Kidney (tissue), 10 donors: ENCODE measurements at regions not wholly inside any gene's neighbourhood (a gene's known extent, or its start where the extent isn't known, plus 50 kb on each side); places are given as distances from the start of the nearest gene placed in this dataset.
A peak's percentile ranks its signal among the peaks of the same experiment; 100 is the strongest.
"Not testable (repeated sequence)": the region's sequence is repeated elsewhere in the genome, so short reads cannot be mapped to it uniquely, and the experiment has no call there.

Source experiments
- DNase-seq, 5 donors: peaks; one replicate each; pipeline ENCODE4 v3.0.0-alpha.2; 2013 to 2020
- FAIRE-seq: peaks from 2 replicates; lab custom pipeline; 2012; peaks lifted over from hg19 to GRCh38; lab: Jason Lieb, UNC
- H3K27ac ChIP-seq, 2 donors: one replicate each; pipeline ENCODE4 v1.7.0; 2013; ENCODE audit warnings: low read depth in 2 of 2, low read length in 2 of 2, inconsistent platforms in 1 of 2
- H3K27me3 ChIP-seq: one replicate; pipeline ENCODE4 v1.7.1; 2013; ENCODE audit warnings: low read length, inconsistent platforms; ENCODE audit not compliant: control insufficient read depth, insufficient read depth
- H3K36me3 ChIP-seq, 3 donors: one replicate each; pipeline versions ENCODE4 v1.7.0 to v1.7.1; 2013; ENCODE audit warnings: low read length in 3 of 3, control low read depth in 1 of 3, inconsistent platforms in 1 of 3; ENCODE audit not compliant: insufficient read depth in 3 of 3, control insufficient read depth in 2 of 3
- H3K4me1 ChIP-seq, 3 donors: one replicate each; pipeline versions ENCODE4 v1.7.0 to v1.7.1; 2013; ENCODE audit warnings: low read length in 3 of 3, inconsistent platforms in 1 of 3, low read depth in 1 of 3; ENCODE audit not compliant: control insufficient read depth in 2 of 3, insufficient read depth in 2 of 3
- H3K4me3 ChIP-seq, 3 donors: one replicate each; pipeline versions ENCODE4 v1.7.0 to v1.8.1; 2013; ENCODE audit warnings: low read length in 3 of 3, control low read depth in 1 of 3, inconsistent platforms in 1 of 3
- H3K9ac ChIP-seq, 3 donors: one replicate each; pipeline versions ENCODE4 v1.7.0 to v1.7.1; 2013; ENCODE audit warnings: low read length in 3 of 3, control low read depth in 1 of 3, inconsistent platforms in 1 of 3
- H3K9me3 ChIP-seq, 3 donors: one replicate each; pipeline versions ENCODE4 v1.7.0 to v1.7.1; 2013; ENCODE audit warnings: low read length in 3 of 3, control low read depth in 1 of 3, inconsistent platforms in 1 of 3; ENCODE audit not compliant: control insufficient read depth in 2 of 3, insufficient read depth in 1 of 3
- intact Hi-C: fragments of 100-400 bp; cut with DNase I; formaldehyde crosslinking; loops from one replicate; pipeline ENCODE4 v1.11.1; 2022
- donor health status: control.
- donor health status: control.
- donor health status: DM: yes; HTN: yes; CAD: no.
- donor health status: Normal renal cell carcinoma (clear cell type).

- FAIRE-seq, H3K4me3 ChIP-seq, H3K9ac ChIP-seq, H3K9me3 ChIP-seq, DNase-seq, H3K36me3 ChIP-seq, intact Hi-C loops, H3K27ac ChIP-seq, H3K27me3 ChIP-seq, H3K4me1 ChIP-seq: not testable (repeated sequence)
Observed at GRCh38 chr16:33961536-33961935, 502.1 kb downstream of the TP53TG3F start.

GRCh38 chr16:33965534-33965933 is 506.1 kb downstream of the TP53TG3F start:
- H3K27me3 ChIP-seq, H3K4me1 ChIP-seq, H3K9me3 ChIP-seq, FAIRE-seq, H3K27ac ChIP-seq, H3K36me3 ChIP-seq, intact Hi-C loops, DNase-seq, H3K9ac ChIP-seq, H3K4me3 ChIP-seq: not testable (repeated sequence)

DNA sequence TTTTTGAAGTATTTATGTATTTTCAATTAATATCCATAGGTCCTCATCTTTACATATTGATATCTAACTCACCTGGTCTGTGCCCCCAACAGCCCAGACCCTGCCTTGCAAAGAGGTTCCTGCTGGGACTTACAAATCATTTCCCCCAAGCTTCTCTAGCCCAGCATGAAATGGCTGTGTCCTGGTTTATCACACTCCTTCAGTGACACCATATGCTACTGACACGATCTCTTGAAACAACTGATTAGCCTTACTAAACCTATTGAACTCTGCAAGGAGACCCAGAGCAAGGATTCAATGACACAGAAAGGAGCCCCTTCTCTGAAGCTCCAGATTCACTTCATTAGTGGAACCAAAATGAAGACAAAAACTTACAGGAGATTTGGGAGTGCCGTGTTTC is 507.4 kb downstream of the TP53TG3F start:
- FAIRE-seq, intact Hi-C loops, H3K9me3 ChIP-seq: not testable (repeated sequence)

GRCh38 chr16:33974557-33974956 is 515.1 kb downstream of the TP53TG3F start:
- H3K4me1 ChIP-seq, H3K36me3 ChIP-seq, H3K27ac ChIP-seq, H3K9me3 ChIP-seq, H3K27me3 ChIP-seq, intact Hi-C loops, FAIRE-seq, H3K4me3 ChIP-seq, DNase-seq, H3K9ac ChIP-seq: not testable (repeated sequence)

More for the DNA sequence above, 507.4 kb downstream of the TP53TG3F start:
- not testable (repeated sequence) for H3K9ac ChIP-seq, H3K4me3 ChIP-seq, DNase-seq, H3K4me1 ChIP-seq, H3K36me3 ChIP-seq, H3K27ac ChIP-seq, H3K27me3 ChIP-seq

DNA sequence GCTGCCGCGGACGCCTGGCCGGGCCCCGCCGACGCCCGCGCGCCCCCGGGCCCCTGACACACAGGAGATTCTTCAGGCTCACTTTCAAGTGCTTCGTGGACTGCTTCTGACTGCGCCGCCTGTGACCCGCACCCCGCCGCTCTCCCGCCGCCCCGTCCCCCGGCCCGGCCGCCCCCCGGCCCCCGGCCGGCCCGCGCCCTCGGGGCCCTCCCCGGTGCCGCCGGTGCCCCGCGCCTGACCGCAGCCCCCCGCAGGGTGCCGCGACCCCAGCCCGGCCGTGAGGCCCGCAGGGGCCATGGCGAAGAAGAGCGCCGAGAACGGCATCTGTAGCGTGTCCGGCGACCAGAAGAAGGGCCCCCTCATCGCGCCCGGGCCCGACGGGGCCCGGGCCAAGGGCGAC is 516.3 kb downstream of the TP53TG3F start:
- FAIRE-seq, intact Hi-C loops, H3K4me3 ChIP-seq, H3K4me1 ChIP-seq, H3K27ac ChIP-seq, H3K9ac ChIP-seq, DNase-seq, H3K36me3 ChIP-seq, H3K9me3 ChIP-seq, H3K27me3 ChIP-seq: not testable (repeated sequence)

DNA sequence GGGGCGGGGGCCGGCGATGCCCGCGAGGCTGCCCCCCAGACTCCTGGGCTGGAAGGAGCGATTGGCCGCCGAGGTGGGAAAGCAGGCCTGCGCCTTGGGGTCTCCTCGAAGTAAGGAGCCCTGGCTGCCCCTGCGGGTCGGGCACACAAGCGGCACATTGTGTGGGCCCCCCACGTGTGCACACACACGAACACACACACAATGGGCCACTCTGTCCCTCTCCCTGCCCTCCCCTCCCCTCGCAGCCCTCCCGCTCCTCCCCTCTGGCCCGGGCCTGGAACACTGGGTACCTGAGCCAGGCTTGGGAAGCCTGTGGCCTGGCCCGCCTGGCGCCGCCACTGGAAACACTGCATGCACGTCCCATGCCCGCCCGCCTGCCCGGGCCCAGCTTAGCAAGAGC is 517.1 kb downstream of the TP53TG3F start:
- H3K9me3 ChIP-seq, H3K27ac ChIP-seq, H3K27me3 ChIP-seq, H3K4me1 ChIP-seq, FAIRE-seq, H3K9ac ChIP-seq, H3K36me3 ChIP-seq, H3K4me3 ChIP-seq, intact Hi-C loops: not testable (repeated sequence)
- peak in 1 of 5 donors; percentile 7 for DNase-seq

- H3K9me3 ChIP-seq, H3K36me3 ChIP-seq, FAIRE-seq, H3K27me3 ChIP-seq, H3K27ac ChIP-seq, H3K4me1 ChIP-seq, H3K9ac ChIP-seq, intact Hi-C loops, H3K4me3 ChIP-seq: not testable (repeated sequence)
- DNase-seq, result peak in 1 of 5 donors; percentile 21
Observed at GRCh38 chr16:33978784-33979183, 519.4 kb downstream of the TP53TG3F start.

DNA sequence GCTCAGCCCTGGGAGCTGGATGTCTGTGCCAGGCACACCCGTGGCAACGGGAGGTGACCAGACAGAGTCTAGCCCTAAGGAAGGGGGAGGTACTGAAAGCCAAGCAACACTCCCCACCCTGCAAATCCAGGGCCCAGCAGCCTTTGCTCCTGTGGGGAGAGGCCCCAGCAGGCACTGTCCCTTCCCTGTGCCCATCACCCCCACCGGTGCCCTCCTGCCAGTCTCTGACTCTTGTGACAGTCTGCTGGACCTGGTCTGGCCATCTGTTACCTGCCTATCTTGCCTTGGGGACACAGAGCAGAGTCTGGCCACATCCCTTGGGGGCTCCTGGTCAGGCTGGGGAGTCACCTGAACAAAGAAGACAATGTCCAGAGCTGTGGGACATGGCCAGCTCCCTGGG is 520.2 kb downstream of the TP53TG3F start:
- DNase-seq, H3K36me3 ChIP-seq, H3K4me1 ChIP-seq, H3K4me3 ChIP-seq, H3K27me3 ChIP-seq, H3K27ac ChIP-seq, FAIRE-seq, H3K9me3 ChIP-seq, intact Hi-C loops, H3K9ac ChIP-seq: not testable (repeated sequence)

DNA sequence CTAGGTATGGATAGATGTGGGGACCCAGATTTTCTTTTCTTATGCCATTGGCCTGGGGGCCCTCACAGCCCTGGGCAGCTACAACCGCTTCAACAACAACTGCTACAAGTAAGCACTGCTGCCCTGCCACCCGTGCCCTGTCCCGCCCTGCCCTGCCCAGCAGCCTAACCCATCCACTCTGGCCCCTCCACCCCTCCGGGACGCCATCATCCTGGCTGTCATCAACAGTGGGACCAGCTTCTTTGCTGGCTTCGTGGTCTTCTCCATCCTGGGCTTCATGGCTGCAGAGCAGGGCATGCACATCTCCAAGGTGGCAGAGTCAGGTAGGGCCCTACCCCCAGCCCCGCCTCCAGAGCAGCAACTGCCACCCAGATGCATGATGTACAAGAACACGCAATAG is 521.3 kb downstream of the TP53TG3F start:
- H3K4me3 ChIP-seq, H3K9ac ChIP-seq, H3K9me3 ChIP-seq, H3K4me1 ChIP-seq, H3K27ac ChIP-seq, H3K27me3 ChIP-seq, H3K36me3 ChIP-seq, intact Hi-C loops, FAIRE-seq: not testable (repeated sequence)
- DNase-seq, result peak in 1 of 5 donors; percentile 26
